NCI-H1436 (cell line): ENCODE measurements at regions not wholly inside any gene's neighbourhood (a gene's known extent, or its start where the extent isn't known, plus 50 kb on each side); places are given as distances from the start of the nearest gene placed in this dataset.

Experiments used
- DNase-seq: peaks from one replicate; lab custom pipeline; 2025; lab: John Stamatoyannopoulos, UW

DNA sequence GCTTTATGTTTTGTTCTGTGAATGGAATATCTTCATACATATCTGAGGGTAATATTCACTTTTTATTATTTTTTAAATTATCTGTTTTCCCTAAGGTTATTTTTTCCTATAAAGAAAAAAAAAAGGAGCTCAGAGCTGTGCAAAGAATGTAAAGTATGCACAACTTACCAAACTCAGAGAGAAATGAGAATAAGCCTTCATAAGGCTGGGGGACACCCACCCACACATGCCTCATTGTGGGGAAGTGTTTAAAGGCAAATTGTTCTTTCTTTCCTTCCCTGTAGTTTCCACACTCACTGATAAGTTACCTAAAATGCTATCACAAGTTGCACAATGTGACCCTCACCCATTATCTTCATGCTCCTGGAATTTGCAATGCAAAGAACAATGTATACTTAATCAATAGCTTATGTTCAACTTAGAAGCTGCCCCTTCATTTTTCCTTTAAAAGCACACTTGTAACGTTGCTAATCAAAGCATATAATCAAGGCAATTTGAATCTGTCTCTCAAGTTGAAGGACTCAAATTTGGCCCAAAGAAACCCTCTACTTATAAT lies 108.1 kb downstream of the GNAT3 start:
- no peak for DNase-seq

DNA sequence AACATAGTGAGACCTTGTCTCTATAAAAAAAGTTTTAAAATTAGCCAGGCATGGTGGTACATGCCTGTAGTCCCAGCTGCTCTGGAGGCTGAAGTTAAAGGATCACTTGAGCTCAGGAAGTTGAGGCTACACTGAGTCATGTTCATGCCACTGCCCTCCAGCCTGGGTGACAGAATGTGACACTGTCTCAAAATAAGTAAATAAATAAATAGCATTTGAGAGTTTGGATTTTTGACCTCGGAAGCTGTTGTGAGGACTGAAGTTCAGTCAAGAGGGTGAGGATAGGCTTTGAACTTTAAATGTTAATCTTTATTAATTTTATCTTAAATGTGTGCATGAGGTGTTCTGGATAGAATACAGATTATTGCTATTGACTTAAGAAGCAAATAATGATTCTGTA lies 110.2 kb downstream of the GNAT3 start:
- DNase-seq: no peak

DNA sequence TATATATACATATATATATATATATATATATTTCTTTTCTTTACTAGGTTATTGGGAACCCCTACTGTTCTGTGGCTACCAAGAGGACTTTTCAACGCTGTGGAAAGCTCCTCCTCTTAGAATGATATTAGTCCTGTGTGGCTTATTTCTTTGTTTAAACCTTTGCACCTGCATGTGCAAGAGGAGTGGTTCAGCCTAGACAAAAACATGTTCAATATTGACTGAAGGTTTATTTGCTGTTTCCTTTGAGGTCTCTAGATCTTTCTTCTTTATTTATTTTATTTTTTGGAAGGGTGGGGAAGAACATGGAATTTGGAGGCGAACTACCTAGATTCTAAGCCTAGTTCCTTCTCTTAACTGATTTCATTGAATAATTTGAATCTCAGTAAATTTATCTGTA lies 118.1 kb downstream of the GNAT3 start:
- DNase-seq: no peak

DNA sequence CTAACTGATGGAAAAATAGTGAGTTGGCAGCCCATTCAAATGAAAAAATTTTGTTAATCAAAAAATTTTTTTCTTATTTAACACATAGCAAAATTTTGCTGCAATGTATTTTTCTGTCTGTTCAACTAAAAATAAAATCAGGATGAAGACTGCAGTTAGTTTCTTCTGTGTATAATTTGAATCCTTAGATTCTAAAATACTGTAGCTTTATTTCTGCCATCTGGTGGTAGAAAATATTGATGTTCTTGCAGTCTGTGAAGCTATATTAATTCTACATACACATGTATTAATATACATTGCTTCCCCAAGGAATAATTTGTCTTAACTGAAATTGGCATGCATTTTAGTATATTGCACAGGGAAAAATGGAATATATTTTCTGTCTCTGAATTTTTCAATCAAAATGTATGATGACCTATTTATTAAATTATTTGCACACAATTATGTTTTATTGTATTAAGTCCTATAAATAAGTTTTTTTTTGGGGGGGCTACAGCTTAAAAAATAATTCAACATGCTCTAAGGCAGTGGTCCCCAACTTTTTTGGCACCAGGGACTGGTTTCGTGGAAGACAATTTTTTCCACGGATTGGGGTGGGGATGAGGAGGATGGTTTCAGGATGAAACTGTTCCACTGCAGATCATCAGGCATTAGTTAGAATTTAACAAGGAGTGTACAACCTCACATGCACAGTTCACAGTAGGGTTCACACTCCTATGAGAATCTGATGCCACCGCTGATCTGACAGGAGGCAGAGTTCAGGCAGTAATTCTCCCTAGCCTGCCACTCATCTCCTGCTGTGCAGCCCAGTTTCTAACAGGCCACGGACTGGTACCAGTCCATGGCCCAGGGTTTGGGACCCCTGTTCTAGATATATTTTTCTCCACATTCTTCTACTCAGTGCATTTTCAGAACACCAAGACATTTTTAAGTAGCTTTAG lies 119.4 kb downstream of the GNAT3 start:
- peak; percentile 20 for DNase-seq

DNA sequence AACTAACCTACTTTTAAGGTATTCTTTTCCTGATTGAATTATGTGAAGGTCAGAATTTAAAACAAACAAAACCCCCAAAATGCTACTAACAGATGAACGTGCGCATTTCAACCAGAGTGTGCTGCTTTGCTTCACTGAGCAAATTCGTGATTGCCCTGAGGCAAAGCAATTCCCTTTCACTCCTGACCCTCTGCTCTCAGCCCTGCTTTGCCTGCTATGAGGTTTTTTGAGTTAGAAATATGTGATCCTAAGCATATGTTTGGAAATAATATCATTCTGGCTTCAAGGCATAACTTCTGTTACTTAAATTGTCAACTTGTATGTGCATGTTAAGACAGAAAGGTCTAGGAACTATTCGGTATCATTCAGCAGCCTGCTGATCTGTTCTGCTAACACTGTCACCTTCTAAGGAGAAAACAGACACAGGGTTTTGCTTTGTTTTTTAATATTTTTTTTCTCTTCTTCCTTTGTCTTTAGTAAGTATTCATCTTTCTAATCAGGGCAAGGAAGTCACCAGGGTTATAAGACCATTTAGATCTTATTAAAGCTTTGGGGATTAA lies 124.2 kb downstream of the GNAT3 start:
- no peak for DNase-seq

DNA sequence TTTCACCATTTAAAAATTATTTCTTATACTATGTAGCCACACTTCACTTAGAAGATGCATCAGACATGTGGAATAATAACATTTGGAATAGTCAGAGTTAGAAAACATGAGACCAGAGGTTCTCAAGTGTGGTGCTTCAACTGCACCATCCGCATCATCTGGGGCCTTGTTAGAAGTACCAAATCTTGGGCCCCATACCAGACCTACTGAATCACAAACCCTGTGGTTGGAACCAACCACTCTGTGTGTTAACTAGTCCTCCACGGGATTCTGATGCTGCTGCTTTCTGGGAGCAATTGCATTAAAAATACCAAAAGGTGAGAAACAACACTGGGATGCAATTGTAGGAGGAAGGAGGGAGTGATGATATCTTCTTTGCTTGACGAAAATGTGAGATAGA lies 125.2 kb downstream of the GNAT3 start:
- DNase-seq: no peak

DNA sequence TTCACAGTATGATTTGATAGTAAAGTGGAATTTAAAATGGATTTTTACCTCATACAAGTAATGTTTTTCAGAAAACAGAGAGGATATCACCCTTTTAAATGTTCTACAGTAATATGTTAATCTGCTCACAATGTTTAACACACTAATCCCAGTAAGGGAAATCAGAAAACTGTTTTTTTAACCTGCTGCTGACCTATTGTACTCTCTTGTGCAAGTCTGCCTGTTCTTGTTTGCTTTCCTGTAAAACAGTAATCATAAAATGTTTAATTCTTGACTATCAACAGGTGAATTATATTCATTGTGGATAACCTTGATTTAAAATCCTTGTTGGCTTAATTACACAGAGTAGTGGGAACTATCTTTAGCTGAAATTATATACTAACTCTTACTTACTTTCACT lies 126.4 kb downstream of the GNAT3 start:
- no peak for DNase-seq

DNA sequence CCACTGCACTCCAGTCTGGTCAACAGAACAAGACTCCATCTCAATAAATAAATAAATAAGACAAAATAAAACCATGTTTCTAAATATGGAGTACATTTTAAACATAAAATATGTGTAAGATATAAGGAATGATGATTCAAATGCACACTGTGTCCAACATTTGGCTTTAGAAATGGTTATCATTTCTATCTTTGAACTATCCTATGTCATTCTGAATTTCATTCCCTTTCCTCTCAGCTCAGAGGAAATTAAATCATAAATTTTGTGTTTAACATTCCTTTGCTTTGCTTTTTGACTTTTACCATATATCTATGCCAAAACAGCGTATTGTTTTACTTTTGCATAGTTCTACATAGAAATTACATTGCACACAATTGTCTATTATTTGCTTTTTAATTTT lies 130.9 kb downstream of the GNAT3 start:
- DNase-seq: no peak

DNA sequence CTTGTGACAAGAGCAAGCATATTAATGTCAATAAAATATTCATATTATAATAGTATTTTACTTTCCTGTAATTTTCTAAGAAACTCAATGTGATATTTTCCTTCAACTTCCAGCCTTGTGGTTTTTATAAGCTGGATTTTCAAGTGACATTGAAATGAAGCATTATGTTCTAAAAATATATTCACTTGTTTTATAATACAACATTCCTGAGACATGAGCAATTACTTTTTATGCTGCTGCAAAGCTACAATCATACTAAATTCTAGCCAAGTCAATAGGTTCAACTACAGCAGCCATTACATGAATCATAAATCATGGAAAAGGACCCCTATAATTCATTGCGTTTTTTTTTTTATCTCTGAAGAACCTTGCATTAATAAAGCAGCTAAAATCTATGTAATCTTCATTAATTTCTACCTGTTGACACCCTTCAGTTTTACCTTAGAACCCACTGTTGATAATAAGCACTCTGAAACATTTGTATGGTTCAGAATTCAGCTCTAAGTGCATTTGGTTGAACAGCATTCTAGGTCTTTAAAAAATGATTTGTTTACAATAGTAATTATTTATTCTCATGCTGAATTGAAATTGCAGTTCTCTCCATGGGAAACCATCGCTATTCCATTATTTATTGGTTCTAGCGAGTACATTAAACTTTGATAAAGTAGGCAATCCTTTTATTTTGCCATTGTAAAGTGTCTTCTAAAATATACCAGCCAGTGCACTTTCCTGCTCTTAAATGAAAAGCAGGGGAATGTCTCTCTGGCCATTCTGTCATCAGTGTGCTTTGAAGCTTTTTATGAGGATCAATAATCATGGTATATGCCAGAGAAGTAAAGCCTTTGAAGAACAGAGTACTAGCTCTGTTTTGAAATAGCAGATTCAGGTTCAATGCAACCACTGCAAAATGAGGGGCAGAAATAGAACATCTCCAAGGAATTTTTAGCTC lies 132.6 kb downstream of the GNAT3 start:
- no peak for DNase-seq

DNA sequence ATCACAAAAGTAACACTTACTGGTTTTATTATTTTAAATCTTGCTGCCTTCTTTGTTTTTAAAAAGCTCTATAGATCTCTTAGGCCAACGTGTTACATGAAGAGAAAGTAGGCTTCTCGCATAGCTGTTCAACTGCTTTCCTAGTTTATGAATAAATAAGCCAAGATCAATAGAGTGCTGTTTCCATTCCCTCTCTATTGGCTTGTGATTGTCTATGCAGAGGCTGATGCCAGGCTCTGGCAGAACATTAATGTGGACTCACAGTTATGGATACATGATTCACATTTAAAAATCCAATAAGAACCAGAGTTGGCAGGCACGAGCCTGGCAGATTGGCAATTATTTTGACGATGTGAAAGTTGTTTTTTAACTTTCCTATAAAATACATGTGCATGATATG lies 137.5 kb downstream of the GNAT3 start:
- DNase-seq: no peak

DNA sequence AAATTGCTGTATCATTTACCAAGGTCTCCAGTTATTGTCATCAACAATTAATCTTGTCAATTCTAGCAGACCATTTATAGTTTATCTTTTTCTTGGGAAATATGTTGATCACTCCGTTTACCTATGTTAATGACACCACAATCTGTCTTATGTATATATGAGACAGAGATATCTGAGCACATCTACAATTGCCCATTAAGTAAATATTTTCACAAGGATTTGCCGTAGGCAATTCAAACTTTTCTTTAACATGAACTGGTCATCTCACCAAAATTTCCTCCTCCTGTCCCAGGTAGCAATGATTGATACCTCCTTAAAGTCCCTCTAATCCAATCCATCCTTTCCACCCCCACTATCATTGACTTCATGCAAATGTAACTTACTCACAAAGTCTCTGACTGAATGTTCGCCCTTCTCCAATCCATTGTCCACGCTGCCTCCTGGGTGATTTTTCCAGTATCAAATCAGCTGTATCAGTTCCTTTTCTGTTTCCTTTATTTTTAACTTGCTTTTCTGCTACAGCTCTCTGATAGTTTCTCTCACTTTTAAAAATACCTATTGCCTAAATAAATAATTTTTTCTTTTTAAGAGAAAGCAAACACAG lies 138.3 kb downstream of the GNAT3 start:
- no peak for DNase-seq

DNA sequence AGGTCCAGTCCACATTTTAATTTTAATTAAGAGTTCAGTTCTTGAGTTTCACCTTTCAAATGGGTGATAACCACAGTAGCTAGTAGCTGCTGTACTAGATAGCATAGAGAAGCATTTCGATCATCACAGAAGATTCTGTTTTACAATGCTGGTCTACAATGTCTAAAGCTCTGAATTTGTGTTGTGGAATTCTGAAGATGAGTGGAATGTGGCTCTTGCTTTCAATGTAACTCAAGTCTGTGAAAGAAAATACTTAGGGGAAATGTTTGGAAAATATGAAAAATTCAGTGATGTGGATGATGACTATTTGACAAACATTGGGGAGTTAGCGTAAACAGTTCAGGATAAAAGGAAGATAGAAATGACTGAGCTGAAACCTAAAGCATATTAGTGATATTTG lies 139.4 kb downstream of the GNAT3 start:
- DNase-seq: no peak

DNA sequence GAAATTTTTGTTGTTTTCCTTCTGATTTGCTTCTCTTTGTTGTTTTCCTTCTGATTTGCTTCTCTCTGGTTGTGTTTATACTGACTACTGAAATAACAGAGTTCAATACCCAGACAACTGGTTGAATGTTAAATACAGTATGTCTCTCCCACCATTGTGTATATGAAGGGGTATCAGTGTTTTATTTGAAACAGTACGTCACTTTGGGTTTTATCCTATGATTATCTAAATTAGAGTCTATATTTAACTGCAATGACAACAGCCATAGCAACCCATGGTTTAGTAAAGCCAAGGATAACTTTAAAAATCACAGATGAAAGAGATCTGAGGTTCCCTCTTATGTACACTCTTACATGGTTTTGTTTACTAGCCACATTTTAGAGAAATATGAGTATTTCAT lies 141.3 kb downstream of the GNAT3 start:
- no peak for DNase-seq

DNA sequence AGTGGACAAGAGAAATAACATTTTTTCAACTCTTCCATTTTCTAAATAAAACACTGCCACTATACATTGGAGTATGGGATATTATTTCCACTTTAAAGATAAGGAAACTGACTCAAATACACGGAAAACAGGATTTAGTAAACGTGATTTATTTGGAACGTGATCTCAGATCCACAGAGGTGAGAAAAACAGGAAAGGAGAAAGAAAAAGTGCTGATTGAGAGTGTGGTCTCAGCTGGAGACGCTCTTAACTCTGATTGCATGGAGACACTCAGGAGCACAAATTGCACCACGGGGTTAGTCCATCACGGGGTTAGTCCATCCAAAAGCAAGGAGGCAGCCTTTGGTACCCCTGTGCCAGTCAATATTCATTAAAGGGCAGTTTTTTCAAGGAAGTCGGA lies 142.5 kb downstream of the GNAT3 start:
- no peak for DNase-seq

DNA sequence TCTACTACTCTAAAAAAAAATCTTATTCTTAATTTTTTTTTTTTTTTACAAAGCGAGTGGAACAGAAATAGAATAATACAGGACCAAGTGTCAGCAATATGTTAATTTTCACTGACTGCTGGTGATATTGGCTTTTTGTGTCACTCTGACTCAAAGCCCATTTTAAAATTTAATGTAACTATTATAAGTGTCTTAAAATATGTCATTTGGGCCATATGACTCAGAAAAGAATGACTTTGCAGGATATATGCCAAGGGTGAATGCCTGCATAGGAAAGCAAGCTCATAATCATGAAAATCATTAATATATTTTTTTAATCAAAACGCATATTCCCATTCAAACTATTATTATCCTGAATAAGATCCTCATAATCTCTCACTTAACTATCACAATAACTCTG lies 149.2 kb downstream of the GNAT3 start:
- no peak for DNase-seq

DNA sequence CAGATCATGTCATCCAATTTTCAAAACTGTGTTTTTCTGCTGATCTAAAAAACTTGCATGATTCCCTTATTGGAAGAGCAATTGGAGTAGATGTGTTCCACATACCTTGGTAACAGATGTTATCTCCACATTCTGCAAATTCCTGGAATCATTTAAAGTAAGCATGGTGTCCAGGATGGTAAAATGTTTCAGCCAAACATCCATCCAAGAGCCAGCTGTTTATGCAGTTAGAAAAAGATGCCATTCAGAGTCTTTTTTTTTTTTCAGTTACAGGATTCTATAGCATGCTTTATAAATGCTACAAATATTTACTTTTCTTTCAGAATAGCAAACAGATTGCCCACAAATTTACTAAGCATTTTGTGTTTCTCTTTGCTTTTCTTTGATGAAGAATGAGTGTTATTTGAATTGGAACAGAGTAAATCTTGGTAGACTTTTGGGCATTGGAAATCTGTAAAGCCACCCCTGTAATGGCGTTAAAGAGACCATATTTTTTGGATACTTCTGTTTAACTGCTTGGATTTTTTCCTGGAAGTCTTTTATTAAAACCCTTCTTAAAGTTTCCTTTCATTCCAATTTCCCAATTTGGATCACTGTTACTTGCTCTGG lies 149.8 kb downstream of the GNAT3 start:
- DNase-seq: no peak

DNA sequence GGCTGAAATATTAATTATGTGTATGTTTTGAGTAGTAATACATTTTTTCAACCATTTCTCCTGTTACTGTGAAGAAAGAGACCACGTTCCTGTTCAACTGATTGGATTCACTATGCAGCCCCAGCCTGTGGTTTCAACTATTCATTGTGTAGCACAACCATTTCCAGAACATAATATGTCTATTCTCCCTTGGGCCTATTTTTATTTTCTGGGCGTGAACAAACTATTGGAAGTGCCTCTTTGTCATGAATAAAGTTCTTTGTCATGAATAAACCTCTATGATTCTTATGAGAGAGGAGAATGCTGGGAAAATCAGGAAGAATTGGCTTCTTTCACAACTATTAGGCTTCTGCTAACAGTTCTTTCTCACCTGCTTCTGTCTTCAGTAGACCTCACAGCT lies 152.4 kb downstream of the GNAT3 start:
- DNase-seq: no peak

DNA sequence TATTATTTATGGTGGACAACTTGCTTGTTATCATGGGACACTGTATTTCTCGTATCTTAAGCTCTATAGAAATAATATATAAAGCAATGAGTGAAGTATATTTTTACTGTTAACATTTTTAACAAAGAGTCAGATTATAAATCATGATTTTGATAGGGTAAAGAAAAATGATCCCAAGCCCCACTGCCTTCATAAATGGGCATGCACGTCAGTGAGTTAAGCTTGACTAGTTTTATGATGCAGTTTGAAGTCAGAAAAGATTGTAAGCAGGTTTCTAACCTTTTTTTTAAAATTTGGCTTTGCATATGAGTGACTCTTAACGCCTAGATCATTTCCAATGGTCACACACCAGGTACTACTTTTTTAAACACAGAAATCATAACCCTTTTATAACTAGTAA lies 152.8 kb downstream of the GNAT3 start:
- DNase-seq: no peak

DNA sequence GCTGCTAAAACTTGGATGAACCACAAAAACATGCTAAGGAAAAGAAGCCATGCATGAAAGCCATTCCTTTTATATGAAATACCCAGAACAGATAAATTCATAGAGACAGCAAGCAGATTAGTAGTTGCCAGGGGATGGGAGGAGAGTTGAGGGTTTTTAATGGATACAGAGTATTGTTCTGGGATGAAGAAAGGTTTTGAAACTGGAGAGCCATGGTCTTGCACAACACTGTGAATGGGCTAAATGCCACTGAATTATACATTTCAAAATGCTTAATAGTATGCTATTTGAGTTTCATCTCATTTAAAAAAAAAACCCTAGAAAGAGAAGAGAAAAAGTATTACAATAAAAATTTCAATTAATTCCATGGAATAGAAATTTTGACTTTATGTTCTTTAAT lies 154.3 kb downstream of the GNAT3 start:
- no peak for DNase-seq

DNA sequence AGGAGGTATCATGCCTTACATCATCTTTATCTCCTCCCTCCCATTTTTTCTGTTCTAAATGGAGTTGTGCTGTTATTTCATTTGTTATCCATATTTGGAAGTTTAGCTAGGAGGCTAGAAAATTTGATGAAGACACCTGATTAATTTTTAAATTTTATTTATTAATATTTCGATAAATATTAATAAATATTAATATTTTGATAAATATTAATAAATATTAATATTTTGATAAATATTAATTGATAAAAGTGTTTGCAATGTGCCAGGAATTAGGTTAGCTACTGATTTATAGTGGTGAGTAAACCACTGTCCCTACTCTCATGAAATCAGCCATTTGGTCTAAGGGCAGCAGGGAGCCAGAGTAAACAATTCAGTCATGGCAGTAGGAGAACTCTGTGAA lies 161.4 kb downstream of the GNAT3 start:
- no peak for DNase-seq

DNA sequence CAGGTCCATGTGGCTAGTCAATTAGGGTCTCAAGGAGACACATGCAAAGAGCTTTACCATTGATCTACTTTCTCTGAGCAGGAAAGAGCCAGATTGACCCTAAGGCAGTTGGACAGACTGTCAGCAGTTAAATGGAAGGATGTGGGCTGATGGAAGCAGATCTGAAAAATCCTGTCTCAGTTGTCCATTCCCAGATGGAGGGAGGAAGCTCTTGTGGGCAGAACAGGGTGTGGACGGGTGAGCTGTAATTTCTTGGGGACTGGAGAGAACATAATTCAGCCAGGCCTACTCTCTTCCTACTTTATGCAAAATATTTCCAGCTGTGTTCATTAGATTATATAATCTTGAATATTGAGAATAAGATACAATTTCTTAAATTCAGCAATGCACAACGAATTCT lies 163.6 kb downstream of the GNAT3 start:
- DNase-seq: no peak

DNA sequence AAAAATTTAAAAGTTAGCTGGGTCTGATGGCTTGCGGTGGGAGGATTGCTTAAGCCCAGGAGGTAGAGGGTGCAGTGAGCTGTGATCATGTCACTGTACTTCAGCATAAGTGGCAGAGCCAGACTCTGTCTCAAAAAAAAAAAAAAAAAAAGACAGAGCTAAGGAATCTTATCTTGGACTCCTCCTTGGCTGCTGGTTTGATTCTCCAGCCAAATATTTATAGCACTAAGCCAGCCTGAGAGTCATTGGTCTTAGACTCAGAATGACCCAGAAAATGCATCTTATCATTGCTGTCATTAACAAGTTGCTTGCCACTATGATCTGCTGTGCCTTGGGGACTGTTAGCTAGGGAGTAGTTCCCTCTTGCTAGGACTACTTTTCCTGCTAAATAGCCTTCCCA lies 164.7 kb downstream of the GNAT3 start:
- DNase-seq: no peak
